ENCODE measurements at regions not wholly inside any gene's neighbourhood (a gene's known extent, or its start where the extent isn't known, plus 50 kb on each side); places are given as distances from the start of the nearest gene placed in this dataset.
"Not testable (repeated sequence)": the region's sequence is repeated elsewhere in the genome, so short reads cannot be mapped to it uniquely, and the experiment has no call there.

- not testable (repeated sequence) for DNase-seq
Measured at GRCh38 chr17:34039759-34040555, 215.1 kb upstream of the CCL2 start.

GRCh38 chr17:34045990-34046389 is 209.1 kb upstream of the CCL2 start:
- DNase-seq: no peak

- no peak for DNase-seq
Measured at GRCh38 chr17:34051046-34051445, 204.0 kb upstream of the CCL2 start.

GRCh38 chr17:34054495-34054894 is 200.6 kb upstream of the CCL2 start:
- DNase-seq: no peak

GRCh38 chr17:34055606-34056005 is 199.5 kb upstream of the CCL2 start:
- no peak for DNase-seq

- DNase-seq: no peak
Measured at GRCh38 chr17:34059423-34060220, 195.5 kb upstream of the CCL2 start.

- DNase-seq: no peak
Measured at GRCh38 chr17:34066528-34066927, 188.6 kb upstream of the CCL2 start.

- no peak for DNase-seq
Measured at GRCh38 chr17:34067011-34067410, 188.1 kb upstream of the CCL2 start.

GRCh38 chr17:34068571-34068970 is 186.5 kb upstream of the CCL2 start:
- no peak for DNase-seq

- DNase-seq: no peak
Measured at GRCh38 chr17:34070712-34071111, 184.4 kb upstream of the CCL2 start.

GRCh38 chr17:34071886-34072420 is 183.1 kb upstream of the CCL2 start:
- DNase-seq: no peak

- DNase-seq: no peak
Measured at GRCh38 chr17:34075076-34075475, 180.0 kb upstream of the CCL2 start.

- no peak for DNase-seq
Measured at GRCh38 chr17:34076743-34077631, 178.1 kb upstream of the CCL2 start.

GRCh38 chr17:34081269-34081668 is 173.8 kb upstream of the CCL2 start:
- DNase-seq: no peak

- DNase-seq: no peak
Measured at GRCh38 chr17:34082404-34082803, 172.7 kb upstream of the CCL2 start.

GRCh38 chr17:34089042-34089441 is 166.0 kb upstream of the CCL2 start:
- not testable (repeated sequence) for DNase-seq

- no peak for DNase-seq
Measured at GRCh38 chr17:34090593-34090992, 164.5 kb upstream of the CCL2 start.

GRCh38 chr17:34091975-34092374 is 163.1 kb upstream of the CCL2 start:
- no peak for DNase-seq

- no peak for DNase-seq
Measured at GRCh38 chr17:34095106-34095505, 160.0 kb upstream of the CCL2 start.

- no peak for DNase-seq
Measured at GRCh38 chr17:34098699-34099098, 156.4 kb upstream of the CCL2 start.

GRCh38 chr17:34099859-34100515 is 155.1 kb upstream of the CCL2 start:
- DNase-seq: no peak

- no peak for DNase-seq
Measured at GRCh38 chr17:34107019-34107418, 148.1 kb upstream of the CCL2 start.

All from T1000 (cell line).